ENCODE measurements at regions not wholly inside any gene's neighbourhood (a gene's known extent, or its start where the extent isn't known, plus 50 kb on each side); places are given as distances from the start of the nearest gene placed in this dataset.

DNA sequence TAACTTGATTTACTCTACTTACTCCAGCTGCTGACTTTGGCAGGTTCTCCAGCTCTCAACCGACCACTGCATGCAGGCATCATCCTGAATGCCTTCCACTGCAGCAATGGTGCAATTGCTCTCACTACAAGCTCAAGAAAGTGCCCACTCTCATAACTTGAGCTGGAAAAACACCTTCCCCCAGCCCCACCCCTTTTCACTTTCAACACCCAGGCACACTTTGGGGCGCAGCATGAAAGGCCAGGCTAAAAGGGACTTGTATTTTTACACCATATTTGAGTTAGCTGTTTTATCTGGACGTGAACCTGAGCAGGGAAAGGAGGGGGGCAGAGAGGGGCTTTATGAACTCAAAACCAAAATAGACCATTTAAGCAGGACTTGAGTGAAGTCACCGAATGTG is 274.5 kb downstream of the RAB28 start:
- TF ChIP-seq, protein P1, sequence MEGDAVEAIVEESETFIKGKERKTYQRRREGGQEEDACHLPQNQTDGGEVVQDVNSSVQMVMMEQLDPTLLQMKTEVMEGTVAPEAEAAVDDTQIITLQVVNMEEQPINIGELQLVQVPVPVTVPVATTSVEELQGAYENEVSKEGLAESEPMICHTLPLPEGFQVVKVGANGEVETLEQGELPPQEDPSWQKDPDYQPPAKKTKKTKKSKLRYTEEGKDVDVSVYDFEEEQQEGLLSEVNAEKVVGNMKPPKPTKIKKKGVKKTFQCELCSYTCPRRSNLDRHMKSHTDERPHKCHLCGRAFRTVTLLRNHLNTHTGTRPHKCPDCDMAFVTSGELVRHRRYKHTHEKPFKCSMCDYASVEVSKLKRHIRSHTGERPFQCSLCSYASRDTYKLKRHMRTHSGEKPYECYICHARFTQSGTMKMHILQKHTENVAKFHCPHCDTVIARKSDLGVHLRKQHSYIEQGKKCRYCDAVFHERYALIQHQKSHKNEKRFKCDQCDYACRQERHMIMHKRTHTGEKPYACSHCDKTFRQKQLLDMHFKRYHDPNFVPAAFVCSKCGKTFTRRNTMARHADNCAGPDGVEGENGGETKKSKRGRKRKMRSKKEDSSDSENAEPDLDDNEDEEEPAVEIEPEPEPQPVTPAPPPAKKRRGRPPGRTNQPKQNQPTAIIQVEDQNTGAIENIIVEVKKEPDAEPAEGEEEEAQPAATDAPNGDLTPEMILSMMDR (conservative IDR thresholded peaks at IDR 0.05 in 1 of 2, IDR thresholded peaks at IDR 0.05 in 1 of 2; ENCODE audit: extremely low read depth in 1 of 2, insufficient read depth in 1 of 2, low read depth in 1 of 2, low read length in 2 of 2): no peak
- TF ChIP-seq EZH2 (IDR thresholded peaks at IDR 0.05; ENCODE audit: borderline replicate concordance, low read length): no peak
